ENCODE measurements at regions not wholly inside any gene's neighbourhood (a gene's known extent, or its start where the extent isn't known, plus 50 kb on each side); places are given as distances from the start of the nearest gene placed in this dataset.

DNA sequence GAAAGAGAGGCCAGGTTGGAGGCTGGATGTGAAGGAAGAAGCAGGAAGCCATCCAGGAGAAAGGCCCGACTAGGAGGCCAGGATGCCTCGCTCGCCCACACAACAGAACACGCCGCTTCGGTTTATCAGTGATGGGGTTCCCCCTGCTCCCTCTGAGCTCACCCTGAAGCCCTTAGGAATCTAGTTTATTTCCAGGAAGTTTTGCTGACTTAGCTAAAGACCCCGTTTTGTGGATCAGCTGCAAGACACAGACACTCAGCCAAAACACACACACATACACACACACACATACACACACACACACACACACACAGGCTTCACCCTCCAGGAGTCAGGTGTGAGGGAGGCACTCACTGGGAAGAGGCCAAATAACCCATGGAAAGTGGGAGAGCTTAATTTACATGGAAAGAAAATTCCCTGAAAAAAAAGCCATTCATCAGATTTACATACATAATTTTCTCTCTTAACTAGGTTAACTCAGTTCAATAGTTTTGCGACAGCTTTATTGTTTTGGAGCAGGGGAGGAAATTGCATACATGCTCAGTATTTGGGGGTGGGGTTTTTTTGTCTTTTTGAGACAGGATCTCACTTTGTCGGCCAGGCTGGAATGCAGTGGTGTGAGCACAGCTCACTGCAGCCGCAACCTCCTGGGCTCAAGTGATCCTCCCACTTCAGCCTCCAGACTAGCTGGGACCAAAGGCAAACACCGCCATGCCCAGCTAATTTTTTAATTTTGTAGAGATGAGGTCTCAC, 92.7 kb upstream of the HAND1 start:
- no peak for DNase-seq
- Histone ChIP-seq H3K4me1 (no peaks in the 10 kb centered on the region), H3K27ac (no peak overlapping the region), H3K27me3 (no peaks in the 10 kb centered on the region), H3K36me3 (no peaks in the 10 kb centered on the region), H3K4me3 (no peak overlapping the region), H3K9me3 (no peaks in the 10 kb centered on the region)
- no peak for TF ChIP-seq POLR2A (IDR thresholded peaks at IDR 0.05)
- TF ChIP-seq, protein P1, sequence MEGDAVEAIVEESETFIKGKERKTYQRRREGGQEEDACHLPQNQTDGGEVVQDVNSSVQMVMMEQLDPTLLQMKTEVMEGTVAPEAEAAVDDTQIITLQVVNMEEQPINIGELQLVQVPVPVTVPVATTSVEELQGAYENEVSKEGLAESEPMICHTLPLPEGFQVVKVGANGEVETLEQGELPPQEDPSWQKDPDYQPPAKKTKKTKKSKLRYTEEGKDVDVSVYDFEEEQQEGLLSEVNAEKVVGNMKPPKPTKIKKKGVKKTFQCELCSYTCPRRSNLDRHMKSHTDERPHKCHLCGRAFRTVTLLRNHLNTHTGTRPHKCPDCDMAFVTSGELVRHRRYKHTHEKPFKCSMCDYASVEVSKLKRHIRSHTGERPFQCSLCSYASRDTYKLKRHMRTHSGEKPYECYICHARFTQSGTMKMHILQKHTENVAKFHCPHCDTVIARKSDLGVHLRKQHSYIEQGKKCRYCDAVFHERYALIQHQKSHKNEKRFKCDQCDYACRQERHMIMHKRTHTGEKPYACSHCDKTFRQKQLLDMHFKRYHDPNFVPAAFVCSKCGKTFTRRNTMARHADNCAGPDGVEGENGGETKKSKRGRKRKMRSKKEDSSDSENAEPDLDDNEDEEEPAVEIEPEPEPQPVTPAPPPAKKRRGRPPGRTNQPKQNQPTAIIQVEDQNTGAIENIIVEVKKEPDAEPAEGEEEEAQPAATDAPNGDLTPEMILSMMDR (IDR thresholded peaks at IDR 0.05), result no peak

DNA sequence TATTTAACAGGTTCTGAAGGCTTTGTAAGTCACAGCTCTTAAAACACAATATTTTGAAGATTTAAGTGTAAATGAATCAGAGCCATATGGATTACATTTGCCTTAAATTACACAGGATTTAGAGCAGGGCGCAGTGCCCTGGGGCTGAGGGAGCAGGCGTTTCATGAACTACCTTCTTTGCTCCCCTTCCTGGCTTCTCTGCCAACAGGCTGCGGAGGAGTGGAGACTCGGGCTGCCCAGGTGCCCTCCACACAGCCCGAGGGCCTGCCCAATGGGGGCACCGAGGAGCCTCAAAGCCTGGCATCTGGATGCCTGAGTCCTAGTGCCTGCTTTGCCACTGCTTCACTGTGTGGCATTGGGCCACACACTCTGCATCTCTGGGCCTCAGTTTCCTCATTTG, 90.6 kb upstream of the HAND1 start:
- Histone ChIP-seq H3K4me1 (no peaks in the 10 kb centered on the region), H3K4me3 (no peak overlapping the region), H3K36me3 (no peaks in the 10 kb centered on the region), H3K9me3 (no peaks in the 10 kb centered on the region), H3K27ac (no peak overlapping the region), H3K27me3 (no peaks in the 10 kb centered on the region)
- TF ChIP-seq POLR2A (IDR thresholded peaks at IDR 0.05), result no peak
- TF ChIP-seq, protein P1 (IDR thresholded peaks at IDR 0.05), result no peak
- no peak for DNase-seq

DNA sequence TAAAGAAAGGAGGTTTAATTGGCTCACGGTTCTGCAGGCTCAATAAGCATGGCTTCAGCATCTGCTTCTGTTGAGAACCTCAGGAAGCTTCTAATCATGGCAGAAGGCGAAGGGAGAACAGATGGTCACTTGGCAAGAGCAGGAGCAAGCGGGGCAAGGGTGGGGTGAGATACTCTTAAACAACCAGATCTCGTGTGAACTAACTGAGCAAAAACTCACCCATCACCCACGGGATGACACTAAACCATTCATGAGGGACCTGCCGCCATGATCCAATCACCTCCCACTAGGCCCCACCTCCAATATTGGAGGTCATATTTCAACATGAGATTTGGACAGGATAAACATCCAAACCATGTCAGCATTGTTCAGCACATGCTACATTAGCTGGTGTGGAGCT, 89.1 kb upstream of the HAND1 start:
- H3K9me3 ChIP-seq, result no peaks in the 10 kb centered on the region
- no peaks in the 10 kb centered on the region for H3K27me3 ChIP-seq
- H3K4me1 ChIP-seq, result no peaks in the 10 kb centered on the region
- no peaks in the 10 kb centered on the region for H3K36me3 ChIP-seq
- no peak overlapping the region for H3K4me3 ChIP-seq
- H3K27ac ChIP-seq, result no peak overlapping the region
- TF ChIP-seq, protein P1 (IDR thresholded peaks at IDR 0.05), result no peak
- TF ChIP-seq POLR2A (IDR thresholded peaks at IDR 0.05), result no peak
- no peak for DNase-seq

DNA sequence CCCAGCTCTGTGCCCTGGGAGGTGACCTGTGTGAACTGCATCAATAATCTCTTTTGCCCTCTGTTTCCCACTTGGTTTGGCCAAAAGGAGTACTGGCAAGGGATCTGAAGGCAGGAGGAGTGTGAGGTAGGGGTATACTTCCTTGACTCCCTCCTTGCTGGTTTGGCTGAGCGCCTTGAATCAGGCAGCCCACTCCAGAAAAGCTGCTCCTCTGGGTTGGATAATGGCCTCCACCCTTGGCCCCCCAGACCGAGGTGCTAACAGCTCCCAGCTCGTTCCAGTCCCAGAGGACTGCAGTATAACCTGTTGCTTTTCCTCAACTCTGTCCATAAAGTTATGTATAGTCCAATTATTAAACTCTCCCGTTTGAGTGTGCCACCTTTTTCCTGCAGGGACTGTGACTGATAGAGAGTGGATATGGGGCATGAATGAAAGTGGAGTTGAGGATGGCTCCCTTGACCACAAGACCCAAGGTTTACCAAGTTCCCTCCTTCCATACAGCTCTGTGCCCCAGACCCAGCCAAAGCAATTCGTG, 88.2 kb upstream of the HAND1 start:
- DNase-seq, result no peak
- H3K36me3 ChIP-seq, result no peaks in the 10 kb centered on the region
- H3K27me3 ChIP-seq, result no peaks in the 10 kb centered on the region
- no peak overlapping the region for H3K27ac ChIP-seq
- no peak overlapping the region for H3K4me3 ChIP-seq
- no peak for TF ChIP-seq POLR2A (IDR thresholded peaks at IDR 0.05)
- TF ChIP-seq, protein P1 (IDR thresholded peaks at IDR 0.05), result no peak
- no peaks in the 10 kb centered on the region for H3K9me3 ChIP-seq
- H3K4me1 ChIP-seq, result no peaks in the 10 kb centered on the region

DNA sequence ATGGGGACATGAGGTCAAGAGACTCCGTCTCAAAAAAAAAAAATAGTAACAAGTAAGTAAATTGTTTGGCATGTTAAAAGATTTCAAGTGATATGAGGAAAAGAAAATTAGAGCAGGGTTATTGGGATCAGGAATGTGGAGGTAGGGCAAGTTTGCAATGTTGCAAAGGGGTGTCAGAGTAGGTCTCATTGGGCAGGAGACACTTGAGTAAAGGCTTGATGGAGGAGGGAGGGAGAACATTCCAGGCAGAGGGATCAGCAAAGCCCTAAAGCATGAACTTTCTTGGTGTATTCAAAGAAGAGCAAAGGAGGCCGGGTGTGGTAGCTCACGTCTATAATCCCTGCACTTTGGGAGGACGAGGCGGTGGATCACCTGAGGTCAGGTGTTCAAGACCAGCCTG, 87.1 kb upstream of the HAND1 start:
- no peak overlapping the region for H3K27ac ChIP-seq
- no peaks in the 10 kb centered on the region for H3K27me3 ChIP-seq
- TF ChIP-seq, protein P1 (IDR thresholded peaks at IDR 0.05), result no peak
- TF ChIP-seq POLR2A (IDR thresholded peaks at IDR 0.05), result no peak
- DNase-seq, result no peak
- no peaks in the 10 kb centered on the region for H3K36me3 ChIP-seq
- no peak overlapping the region for H3K4me3 ChIP-seq
- H3K9me3 ChIP-seq, result no peaks in the 10 kb centered on the region
- no peaks in the 10 kb centered on the region for H3K4me1 ChIP-seq

Data from Peyer's patch (tissue), 4 donors.